ENCODE measurements at regions not wholly inside any gene's neighbourhood (a gene's known extent, or its start where the extent isn't known, plus 50 kb on each side); places are given as distances from the start of the nearest gene placed in this dataset.
"Not testable (repeated sequence)": the region's sequence is repeated elsewhere in the genome, so short reads cannot be mapped to it uniquely, and the experiment has no call there.

DNA sequence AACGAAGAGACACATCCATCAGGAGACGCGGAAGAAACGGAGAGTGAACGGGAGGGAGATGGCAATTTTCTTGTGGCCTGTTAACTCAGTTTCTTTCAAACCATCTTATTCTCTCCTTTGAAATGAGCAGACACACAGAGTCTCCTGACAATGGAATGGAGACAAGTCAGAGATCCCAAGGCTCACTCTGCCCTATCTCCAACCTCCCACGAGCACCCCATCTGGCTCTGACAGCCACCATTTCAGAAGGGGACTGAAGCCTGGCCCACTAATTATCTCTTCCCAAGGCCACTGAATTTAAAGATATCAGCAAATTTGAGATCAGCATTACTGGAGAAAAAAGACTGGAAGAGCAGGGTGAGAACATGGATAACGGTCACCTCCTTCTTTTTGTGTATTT lies 215.6 kb downstream of the DHX15 start:
- no peak for DNase-seq (ENCODE audit: low spot score)

DNA sequence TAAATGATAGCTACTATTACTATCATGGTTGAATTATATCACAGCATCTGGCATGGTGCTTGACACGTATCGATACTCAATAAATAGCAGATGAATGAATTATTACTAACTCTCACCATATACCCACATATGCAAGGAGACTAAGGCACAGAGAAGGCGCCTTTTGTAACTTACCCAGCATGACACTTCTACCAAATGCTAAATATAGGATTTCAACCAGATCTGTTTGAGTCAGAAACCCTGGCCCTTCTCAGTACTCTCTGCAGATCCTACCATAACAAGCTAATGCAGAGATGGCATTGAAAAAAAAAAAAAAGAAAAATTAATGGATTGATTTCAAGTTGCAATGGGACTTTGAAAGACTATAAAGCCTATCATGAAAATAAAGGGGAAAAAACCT lies 219.5 kb downstream of the DHX15 start:
- no peak for DNase-seq (ENCODE audit: low spot score)

DNA sequence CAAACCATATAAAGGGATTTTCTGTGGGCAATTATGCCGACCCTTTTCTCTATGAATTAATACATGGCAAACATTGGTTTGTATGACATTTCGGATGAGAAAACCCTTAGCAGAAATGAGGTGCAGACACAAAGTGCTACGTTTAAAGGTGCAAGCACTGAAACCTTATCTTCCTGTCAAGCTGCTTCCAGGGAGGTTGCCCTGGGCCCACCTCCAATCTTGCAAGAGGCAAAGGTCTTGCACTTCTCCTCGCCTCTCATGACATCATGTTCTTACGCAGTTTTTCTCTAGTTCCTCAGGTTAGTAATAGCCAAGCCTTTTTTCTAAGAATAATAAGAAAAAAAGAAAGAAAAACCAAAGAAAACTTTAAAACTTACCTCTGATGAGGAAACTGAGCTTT lies 220.1 kb downstream of the DHX15 start:
- no peak for DNase-seq (ENCODE audit: low spot score)

DNA sequence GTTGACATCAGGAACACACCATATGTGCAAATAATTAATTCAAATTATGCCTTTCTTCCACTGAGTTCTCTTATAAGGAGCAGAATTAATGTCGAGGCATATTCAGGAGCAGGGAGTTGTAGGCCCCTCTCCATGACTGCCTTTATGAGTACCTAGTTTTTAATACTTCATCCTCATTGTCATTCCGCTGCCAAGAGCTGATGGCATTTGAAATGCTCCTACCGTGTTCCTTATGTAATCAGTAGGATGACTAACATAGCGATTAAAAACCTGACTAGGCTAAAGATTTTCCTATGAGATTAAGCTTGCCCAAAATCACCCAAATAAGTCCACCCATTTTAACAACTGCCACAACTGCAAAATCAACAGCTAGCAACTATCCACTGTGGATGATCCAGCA lies 220.6 kb downstream of the DHX15 start:
- no peak for DNase-seq (ENCODE audit: low spot score)

DNA sequence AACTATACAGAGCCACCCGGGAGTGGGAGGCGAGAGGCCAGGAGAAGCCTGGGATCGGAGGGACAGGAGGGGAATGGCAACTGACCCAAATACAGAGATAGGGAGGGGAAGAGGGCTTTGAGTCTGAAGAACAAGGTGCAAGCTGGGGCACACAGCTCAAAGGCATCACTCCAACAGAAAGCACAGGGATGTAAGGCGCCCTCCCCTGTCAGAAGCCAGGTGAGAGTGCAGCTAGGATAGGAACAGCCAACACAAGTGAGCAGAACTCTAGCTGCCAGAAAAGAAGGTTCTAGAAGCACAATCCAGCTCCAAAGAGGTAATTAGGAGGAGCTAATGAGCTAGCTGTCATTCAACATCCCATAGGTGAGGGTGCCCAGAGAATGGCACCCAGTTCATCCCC lies 232.2 kb downstream of the DHX15 start:
- no peak for DNase-seq (ENCODE audit: low spot score)

DNA sequence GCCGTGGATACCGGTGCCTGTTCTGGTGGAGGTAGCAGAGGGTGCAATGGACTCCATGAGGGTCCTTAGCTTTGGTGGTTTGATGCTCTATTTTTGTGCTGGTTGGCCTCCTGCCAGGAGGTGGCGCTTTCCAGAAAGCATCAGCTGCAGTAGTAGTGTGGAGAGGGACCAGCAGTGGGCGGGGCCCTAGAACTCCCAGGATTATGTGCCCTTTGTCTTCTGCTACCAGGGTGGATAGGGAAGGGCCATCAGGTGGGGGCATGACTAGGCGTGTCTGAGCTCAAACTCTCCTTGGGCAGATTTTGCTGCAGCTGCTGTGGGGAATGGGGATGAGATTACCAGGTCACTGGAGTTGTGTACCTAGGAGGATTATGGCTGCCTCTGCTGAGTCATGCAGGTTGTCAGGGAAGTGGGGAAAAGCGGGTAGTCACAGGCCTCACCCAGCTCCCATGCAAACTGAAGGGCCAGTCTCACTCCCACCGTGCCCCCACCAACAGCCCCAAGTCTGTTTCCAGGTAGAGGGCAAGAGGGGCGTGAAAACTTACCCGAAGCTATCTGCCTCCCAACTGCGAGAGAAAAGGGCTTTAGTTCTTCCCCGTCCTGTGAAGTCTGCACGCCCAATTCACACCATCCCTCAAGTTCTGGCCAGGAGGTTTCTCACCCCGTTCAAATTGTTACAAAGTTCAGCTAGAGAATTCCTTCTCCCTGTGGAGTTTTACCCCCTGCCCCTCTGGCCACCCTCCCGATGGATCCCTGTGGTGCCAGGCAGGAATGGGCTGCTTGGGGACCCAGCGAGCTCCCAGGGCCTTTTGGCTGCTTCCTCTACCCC lies 235.0 kb downstream of the DHX15 start:
- not testable (repeated sequence) for DNase-seq (ENCODE audit: low spot score)

DNA sequence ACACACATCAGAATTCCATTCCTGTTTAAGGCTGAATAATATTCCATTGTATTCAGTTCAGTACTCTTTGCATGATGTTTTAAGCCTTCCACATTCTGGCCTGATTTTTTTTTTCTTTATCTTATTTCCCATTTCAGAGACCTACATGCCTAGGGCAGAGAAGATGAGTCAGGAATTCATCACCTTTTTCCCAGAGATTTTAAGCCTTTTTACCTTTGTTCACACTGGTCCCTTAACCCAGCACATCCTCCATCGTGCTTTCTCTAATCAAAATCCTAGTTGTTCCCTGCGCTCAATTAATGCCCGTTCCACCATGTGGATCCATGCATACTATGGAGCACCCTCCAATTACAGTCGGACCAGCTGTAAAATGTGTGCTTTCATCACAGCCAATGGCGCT lies 245.1 kb downstream of the DHX15 start:
- DNase-seq (ENCODE audit: low spot score) = no peak

DNA sequence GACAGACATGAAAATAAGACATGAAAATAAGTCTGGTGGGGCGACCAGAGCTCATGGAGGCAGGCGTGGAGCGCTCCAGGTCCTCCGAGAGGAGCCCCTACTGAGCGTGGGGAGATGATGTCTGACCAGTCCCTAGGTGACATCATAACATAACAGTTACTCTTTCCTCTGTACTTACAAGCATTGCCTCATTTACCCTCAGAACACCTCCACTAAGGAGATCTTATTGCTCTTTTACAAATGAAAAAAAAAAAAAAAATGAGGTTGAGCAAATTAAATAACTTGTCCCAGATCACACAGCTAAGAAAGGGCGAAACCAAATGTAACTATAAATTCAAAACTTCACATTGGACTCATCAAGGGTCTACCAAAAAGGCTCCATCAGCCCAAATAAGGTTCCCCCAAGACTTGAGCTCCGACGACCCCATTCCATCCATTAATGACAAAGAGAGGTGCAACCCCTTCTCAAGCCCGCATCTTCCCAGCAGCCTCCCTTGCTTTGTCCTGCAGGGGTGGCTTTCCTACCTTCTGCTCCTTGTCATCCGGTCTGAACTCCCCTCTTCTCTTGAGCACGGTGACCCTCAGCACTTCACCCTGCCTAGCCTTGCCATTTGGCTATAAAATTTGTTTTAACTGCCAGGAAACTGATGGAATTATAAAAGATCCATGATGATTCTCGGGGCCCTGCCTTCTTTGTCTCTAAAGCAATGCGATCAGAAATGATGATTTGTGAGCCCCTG lies 246.7 kb downstream of the DHX15 start:
- no peak for DNase-seq (ENCODE audit: low spot score)

DNA sequence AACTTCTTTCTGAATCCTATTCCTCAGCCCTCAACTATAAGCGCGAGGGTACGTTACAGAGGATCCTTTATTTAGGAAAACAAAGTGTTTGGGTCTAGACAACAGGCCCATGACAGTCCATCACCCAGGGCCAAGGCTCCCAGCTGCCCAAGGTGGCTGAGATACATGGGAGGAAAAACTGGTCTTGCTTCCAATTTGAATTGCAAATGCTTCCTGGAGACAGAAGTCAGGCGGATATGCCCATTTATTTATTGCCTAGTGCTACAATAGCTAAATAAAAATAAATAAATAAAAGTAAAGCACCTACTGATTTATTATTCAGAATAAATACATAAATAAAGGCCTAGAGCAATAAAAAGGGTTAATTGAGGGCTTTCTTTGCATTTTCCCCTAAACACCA lies 248.7 kb downstream of the DHX15 start:
- DNase-seq (ENCODE audit: low spot score) = no peak

DNA sequence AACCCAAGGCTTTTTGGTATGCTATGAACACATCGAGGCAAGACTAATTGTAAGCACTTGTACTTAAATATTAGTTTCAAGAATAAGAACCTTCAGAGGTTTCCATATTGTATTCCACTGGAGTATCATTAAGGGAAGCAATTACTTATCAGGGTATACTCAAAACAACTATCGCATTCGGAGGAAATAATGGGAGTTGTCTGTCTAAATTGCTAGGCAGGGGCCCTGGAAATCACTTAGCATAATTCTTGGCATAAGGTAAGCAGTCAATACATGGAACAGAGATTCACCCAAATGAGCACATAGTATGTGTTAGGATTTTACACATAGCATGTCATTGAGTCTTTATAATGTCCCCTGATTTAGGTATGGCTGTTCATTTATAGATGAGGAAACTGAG lies 249.4 kb downstream of the DHX15 start:
- DNase-seq (ENCODE audit: low spot score) = no peak

DNA sequence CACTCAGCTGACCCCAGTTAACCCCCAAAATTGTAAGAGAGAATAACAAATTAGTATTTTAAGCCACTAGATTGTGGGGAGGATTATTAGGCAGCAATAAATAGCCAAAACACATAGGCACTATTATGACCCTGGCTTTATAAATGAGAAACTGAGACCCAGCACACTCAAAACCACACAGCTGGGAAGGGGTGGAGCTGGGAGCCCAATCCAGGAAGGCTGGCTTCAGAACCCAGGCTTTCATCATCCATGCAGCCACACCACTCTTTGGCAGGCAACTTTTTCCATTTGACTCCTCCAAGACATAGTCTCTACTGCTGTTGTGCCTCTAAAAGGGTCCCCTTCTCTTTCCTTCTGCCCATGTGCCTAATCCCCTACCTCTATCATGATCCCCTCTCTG lies 253.8 kb downstream of the DHX15 start:
- no peak for DNase-seq (ENCODE audit: low spot score)

DNA sequence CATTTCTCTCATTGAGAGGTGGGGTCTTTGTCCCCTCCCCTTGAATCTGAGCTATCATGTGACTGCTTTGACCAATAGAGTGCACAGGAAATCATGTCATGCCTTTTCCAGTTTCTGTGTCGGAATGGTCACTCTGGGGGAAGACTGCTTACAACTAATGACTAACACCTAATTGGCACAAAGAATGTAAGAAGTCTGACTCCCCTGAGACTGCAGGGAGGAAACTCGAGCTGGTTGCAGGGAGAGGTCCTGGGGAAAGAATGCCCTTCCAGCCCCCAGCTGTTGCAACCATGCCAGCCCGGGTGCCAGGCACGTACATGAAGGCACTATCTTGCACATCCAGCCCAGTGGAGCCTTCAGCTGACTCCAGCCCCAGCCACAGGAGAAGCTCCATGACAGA lies 254.2 kb downstream of the DHX15 start:
- no peak for DNase-seq (ENCODE audit: low spot score)

DNA sequence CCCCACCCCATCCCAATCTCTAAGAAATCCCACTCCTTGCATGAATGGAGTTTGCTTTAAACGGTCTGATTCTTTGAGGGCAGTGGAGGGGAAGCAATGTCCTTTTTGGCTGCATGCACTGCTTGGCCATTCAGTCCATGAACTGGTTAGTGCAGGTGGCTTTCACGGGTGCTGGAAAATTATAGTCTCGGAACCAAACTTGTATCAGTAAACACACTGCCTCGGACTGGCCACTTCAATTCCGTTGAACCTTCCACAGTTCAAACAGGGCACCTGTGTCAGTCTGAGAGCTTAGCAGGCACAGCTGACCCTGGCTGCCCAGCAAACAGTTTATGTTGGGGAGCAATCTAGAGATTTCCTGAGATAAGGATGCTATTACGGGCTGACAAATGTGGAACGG lies 255.6 kb downstream of the DHX15 start:
- DNase-seq (ENCODE audit: low spot score) = no peak

DNA sequence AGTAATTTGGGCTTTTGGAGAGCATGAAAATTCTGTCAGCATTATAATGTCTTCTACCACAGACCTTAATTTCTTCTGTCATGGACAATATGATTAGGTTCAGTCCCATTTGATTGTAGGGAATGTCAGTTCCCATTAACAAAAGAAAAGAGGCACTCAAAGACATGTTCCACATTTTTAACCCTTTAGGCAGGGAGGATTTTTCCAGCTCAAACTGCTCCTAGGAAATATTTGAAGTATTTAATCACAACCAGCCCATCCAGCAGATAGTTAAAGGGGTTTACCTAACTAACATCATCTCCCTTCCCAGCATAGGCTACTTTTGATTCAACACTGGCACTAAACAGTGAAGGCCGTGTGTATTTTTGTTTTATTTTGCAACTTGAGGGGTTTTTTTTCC lies 256.0 kb downstream of the DHX15 start:
- no peak for DNase-seq (ENCODE audit: low spot score)

DNA sequence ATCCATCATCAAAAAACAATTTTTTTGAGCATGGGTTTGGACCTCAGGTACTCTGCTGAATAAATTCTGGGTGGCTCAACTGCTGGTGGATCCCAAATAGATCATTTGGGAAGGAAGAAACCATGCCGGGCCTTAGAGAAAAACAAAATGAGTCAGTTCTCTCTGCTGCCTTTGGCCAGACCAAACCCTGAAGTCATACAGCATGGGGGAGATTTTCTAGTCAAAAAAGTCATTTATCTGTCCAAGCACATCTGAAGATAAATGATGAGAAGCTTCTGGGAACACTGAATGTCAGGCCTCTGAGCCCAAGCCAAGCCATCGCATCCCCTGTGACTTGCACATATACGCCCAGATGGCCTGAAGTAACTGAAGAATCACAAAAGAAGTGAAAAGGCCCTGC lies 261.4 kb downstream of the DHX15 start:
- no peak for DNase-seq (ENCODE audit: low spot score)

DNA sequence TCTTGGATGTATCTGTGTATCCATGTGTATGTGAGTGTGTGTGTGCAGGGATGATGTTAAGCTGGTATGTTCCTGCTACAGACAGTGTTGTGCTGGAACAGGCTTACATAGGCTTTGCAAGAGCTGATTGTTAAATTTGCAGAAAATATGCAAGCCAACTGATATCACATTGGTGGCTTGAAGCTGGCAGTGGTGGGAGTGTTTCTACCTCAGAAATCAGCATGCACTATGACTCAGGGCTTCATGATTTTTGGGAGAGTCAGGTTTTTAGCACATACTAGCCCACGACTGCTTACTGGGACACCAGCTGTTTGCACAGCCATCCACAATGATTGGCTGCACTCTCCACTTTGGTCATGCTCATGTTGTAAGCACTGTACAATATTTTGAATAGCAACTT lies 261.8 kb downstream of the DHX15 start:
- DNase-seq (ENCODE audit: low spot score) = no peak

DNA sequence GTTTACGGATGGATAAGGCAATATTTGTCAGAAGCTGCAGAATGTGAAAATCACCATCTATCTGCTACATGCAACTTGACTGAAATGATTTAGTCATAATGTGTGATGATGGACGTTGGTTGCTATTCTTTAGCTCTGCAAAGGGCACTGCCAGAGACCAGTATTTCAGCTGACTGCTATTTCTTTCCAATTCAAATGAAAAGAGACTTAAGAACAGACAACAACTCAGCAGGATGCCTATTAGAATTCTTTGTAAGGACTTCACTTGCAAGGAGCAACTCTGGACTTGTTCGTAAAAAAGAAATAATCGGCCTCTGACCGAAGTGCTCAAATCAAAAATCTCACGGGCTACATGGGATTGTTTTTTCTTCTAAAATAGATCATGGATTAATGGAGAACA lies 262.7 kb downstream of the DHX15 start:
- no peak for DNase-seq (ENCODE audit: low spot score)

DNA sequence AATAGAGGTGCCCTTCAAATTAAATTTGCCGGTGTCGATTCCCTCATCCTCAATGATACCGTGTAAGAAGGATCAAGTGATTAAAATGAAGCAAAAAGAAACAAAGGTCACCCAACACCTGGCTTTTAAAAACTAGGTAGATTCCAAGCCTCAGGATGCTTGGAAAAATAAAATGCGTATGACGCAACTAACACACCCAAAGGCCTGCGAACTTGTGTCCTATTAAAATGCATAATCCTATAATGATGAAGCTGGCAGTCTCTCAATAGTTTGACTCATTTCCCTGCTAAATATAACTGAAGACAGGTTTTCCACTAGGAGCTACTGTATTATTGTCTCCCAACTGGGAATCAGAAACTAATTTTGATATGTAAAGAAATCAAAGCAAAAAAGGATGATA lies 263.2 kb downstream of the DHX15 start:
- DNase-seq (ENCODE audit: low spot score) = no peak

DNA sequence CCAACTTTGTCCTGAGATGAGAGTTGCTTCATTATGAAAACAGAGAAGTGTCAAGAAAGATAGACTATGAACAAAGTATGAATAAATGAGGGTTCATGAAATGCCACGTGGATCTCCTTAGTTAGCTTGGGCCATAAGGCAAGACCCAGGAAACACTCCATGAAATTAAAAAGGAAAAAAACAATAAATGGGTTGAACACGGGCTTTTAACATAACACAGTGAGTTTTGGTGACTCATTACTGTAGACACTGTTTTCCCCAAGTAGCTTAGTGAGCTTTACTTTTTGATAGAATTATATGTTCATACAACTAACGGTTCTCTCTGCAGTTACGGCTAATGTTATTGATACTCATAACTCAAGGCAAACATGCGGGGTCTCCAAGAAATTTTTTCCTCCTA lies 265.0 kb downstream of the DHX15 start:
- DNase-seq (ENCODE audit: low spot score) = no peak

DNA sequence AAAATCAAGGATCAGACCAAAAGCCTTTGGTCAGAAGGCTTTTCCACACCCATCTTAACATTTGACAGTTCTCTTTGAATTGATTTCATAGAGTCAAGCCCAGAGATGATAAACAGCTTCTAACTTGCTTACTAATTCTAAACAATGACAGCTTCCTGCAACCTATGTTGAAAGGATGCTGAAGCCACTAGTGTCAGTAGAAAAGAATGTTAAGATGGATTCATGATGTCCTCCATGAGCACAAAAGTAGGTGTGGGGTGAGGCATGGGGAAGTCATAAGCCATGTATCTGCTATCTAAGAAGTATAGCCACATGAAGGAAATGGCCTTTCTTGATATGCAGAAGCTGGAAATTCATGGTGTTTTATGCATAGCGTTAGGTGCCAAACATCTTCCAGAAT lies 269.3 kb downstream of the DHX15 start:
- no peak for DNase-seq (ENCODE audit: low spot score)

DNA sequence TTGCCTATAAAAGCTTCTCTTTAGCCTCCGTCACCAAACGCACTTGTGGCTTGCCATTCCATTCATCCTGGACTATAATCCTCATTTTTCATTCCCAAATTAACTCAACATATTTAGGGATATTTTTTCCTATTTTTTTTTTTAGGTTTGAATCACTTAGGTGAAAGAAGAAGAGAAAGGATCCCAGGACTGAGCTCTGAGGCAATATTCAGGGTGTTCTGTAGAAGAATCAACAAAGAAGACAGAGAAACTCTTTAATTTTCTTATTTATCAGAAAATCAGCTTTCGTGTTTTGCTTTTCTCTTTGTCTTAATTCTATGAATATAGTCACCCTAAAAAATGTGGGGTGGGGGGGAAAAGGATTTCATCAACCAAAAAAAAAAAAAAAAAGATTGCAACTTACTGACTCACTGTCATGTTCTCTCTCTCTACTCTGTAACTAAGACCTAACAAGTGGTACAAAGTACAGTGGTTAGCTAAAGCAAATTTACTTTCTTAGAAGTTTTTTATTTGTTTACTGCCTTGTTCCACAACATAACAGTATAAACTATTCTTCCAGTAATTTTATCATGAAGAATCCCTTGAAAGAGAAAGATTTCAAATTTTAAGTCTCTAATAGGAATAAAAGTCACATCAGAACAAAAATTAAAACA lies 272.0 kb downstream of the DHX15 start:
- DNase-seq (ENCODE audit: low spot score) = no peak

DNA sequence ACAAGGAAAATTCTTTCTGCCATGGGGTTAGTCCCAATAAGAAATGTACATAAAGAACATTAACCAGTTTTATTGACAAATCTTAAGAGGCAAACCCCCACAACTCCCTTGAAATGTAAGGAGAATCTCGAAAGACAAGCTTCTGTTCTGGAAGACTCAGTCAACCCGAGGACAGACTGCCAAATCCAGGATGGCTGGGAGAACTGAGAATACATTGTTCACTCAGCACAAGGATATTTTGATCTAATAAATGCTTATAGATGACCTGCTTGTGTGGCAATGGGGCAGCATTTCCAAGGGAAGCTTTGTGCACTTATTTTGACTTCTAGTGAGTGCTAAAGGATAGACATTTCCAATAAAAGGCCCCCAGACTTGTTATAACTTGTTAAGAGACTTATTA lies 280.4 kb downstream of the DHX15 start:
- no peak for DNase-seq (ENCODE audit: low spot score)

DNA sequence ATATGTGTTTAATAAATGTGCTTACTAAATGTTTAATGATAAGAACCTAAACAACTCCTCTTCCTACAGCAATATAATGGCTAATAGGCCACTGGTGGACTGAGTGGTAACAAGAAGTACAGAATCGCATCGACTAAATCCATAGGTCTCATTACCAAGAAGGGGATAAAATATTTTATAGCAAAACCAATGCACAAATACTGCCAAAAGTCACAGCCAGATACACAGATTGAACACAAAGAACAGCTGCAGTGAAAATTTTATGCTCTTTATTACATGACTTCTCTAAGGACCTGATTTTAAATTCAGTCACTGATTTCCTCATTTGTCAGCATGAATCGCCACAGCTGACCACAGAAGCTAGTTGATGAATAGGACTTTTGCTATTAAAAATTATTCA lies 285.4 kb downstream of the DHX15 start:
- no peak for DNase-seq (ENCODE audit: low spot score)

Data from CD4-positive, alpha-beta T cell treated with Interleukin-6 at 100 ng/mL for 8 hours (primary cell).